ENCODE measurements at regions not wholly inside any gene's neighbourhood (a gene's known extent, or its start where the extent isn't known, plus 50 kb on each side); places are given as distances from the start of the nearest gene placed in this dataset.

DNA sequence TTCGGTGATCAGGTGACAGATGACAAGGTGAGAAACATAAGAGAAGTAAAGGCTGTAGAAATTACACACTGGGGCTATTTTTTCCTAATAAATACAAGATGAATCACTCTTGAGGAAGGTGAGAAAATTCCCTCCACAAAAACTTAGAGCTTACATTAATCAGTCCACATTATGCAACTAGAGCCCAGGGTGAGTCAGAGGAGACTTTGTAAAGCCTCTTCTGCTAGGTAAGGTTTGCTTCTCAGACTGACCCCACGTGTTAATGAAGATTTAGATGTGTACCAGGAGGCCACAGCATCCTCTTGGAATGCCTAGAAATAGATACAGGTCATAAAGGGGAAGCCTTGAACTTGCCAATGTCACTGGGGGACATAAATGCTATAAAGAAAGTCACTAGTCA lies 396.0 kb upstream of the SMIM31 start:
- H3K4me1 ChIP-seq = no peaks in the 10 kb centered on the region
- TF ChIP-seq, protein P1, sequence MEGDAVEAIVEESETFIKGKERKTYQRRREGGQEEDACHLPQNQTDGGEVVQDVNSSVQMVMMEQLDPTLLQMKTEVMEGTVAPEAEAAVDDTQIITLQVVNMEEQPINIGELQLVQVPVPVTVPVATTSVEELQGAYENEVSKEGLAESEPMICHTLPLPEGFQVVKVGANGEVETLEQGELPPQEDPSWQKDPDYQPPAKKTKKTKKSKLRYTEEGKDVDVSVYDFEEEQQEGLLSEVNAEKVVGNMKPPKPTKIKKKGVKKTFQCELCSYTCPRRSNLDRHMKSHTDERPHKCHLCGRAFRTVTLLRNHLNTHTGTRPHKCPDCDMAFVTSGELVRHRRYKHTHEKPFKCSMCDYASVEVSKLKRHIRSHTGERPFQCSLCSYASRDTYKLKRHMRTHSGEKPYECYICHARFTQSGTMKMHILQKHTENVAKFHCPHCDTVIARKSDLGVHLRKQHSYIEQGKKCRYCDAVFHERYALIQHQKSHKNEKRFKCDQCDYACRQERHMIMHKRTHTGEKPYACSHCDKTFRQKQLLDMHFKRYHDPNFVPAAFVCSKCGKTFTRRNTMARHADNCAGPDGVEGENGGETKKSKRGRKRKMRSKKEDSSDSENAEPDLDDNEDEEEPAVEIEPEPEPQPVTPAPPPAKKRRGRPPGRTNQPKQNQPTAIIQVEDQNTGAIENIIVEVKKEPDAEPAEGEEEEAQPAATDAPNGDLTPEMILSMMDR (IDR thresholded peaks at IDR 0.05) = no peak
- H3K36me3 ChIP-seq = no peaks in the 10 kb centered on the region
- no peaks in the 10 kb centered on the region for H3K27me3 ChIP-seq
- H3K9me3 ChIP-seq = no peaks in the 10 kb centered on the region
- H3K27ac ChIP-seq = no peak overlapping the region
- DNase-seq (ENCODE audit: low spot score) = no peak
- no peak overlapping the region for H3K4me3 ChIP-seq

DNA sequence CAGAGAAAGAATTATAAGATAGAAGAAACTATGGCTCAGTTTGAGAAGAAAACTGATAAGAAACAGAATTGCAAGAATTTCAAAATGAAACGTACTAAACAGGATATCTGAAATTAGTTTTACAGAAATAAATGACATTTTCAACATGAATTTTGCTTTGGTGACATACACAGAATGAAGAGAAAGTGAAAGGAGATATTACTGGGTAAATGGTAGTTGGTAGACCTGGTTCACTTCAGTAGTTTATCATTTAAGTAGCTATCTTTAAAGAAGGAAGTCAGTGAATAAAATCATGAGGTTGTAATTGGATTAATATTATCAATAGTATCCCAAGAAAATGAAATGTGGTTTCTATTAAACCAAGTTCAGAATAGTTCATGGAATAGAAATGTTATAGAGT lies 395.5 kb upstream of the SMIM31 start:
- no peak for DNase-seq (ENCODE audit: low spot score)

DNA sequence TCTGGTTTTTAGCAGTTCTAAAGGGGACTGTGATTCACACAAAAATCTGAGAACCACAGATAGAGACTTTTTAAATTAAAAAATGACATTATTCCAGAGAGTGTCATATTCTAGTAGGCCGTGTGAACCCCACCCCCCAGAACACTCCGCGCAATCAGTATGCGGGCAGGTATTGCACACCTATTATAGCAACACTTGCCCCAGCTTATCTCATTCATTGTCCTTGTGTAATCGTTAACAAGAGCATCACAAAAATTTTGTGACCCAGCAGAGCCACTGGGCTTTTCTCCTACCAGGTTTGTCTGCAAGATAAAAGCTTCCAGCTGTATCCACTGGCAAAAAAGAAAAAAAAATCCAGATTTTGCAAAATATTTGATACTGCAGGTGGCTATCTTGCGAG lies 394.1 kb upstream of the SMIM31 start:
- Histone ChIP-seq H3K4me3 (no peak overlapping the region), H3K27ac (no peak overlapping the region), H3K36me3 (no peaks in the 10 kb centered on the region), H3K9me3 (no peaks in the 10 kb centered on the region), H3K27me3 (no peaks in the 10 kb centered on the region), H3K4me1 (no peaks in the 10 kb centered on the region)
- TF ChIP-seq, protein P1 (IDR thresholded peaks at IDR 0.05) = no peak
- DNase-seq (ENCODE audit: low spot score) = no peak

More for the DNA sequence above, 395.5 kb upstream of the SMIM31 start:
- Histone ChIP-seq H3K36me3 (no peaks in the 10 kb centered on the region), H3K4me1 (no peaks in the 10 kb centered on the region), H3K27ac (no peak overlapping the region), H3K9me3 (no peaks in the 10 kb centered on the region), H3K4me3 (no peak overlapping the region), H3K27me3 (no peaks in the 10 kb centered on the region)
- TF ChIP-seq, protein P1 (IDR thresholded peaks at IDR 0.05) = no peak

DNA sequence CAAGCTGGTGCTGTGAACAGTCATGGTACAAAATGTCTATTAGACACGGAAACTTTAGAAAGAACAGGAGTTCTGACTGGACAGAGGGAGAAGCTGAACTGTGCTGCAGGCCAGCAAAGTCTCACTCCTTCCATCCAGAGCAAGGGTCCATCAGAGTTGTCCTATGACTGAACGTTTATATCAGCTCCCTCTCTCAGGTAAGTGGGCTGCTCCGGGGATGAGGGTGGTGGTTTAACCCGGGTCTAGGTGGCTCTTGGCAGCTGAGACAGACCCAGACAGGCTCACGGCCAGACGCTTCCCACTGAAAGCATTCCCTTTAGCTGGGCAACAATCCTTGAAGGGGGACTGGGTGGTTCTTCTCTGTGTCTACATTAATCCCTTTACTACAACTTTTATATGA lies 385.0 kb upstream of the SMIM31 start:
- Histone ChIP-seq H3K27ac (no peak overlapping the region), H3K4me3 (no peak overlapping the region), H3K4me1 (no peaks in the 10 kb centered on the region), H3K27me3 (no peaks in the 10 kb centered on the region), H3K9me3 (no peaks in the 10 kb centered on the region), H3K36me3 (no peaks in the 10 kb centered on the region)
- TF ChIP-seq, protein P1 (IDR thresholded peaks at IDR 0.05) = no peak
- DNase-seq (ENCODE audit: low spot score) = no peak

DNA sequence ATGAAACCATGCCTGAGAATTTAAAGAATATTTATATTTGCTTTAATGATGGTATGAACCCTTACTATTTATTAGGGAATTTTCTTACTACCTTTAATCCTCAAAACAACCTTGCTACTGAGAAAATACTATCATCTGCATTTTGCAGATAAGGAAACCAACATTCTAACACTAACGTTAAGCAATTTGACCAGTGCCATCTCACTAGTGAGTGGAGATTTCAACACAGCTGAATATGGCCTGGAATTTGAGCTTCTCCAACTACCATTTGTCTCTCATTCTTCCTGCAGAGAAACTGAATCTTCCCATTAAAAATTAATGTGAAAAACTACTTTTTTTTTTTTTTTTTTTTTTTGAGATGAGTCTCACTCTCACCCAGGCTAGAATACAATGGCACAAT lies 380.9 kb upstream of the SMIM31 start:
- Histone ChIP-seq H3K4me1 (no peaks in the 10 kb centered on the region), H3K9me3 (no peaks in the 10 kb centered on the region), H3K4me3 (no peak overlapping the region), H3K36me3 (no peaks in the 10 kb centered on the region), H3K27me3 (no peaks in the 10 kb centered on the region), H3K27ac (no peak overlapping the region)
- no peak for DNase-seq (ENCODE audit: low spot score)
- TF ChIP-seq, protein P1 (IDR thresholded peaks at IDR 0.05) = no peak

DNA sequence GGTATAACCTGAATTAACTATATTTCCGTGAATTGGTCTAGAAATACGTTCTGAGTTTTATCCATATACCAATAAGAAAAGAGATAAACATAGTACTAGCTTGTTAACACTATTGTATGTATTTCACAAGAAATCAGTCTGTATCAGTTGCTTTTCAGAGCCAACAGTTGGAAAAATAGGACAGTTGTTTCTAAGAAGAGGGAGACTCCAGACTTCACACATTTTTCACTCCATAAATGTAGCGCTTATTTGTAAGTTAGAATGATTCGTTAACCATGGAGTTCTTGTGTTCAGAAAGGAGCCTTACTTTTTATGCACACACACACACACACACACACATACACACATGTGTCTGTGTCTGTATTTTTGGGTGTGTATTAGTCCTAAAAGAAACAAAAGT lies 376.7 kb upstream of the SMIM31 start:
- no peaks in the 10 kb centered on the region for H3K36me3 ChIP-seq
- no peak overlapping the region for H3K27ac ChIP-seq
- H3K9me3 ChIP-seq = no peaks in the 10 kb centered on the region
- TF ChIP-seq, protein P1 (IDR thresholded peaks at IDR 0.05) = no peak
- H3K27me3 ChIP-seq = no peaks in the 10 kb centered on the region
- DNase-seq (ENCODE audit: low spot score) = no peak
- no peak overlapping the region for H3K4me3 ChIP-seq
- no peaks in the 10 kb centered on the region for H3K4me1 ChIP-seq

Measured in right atrium auricular region (tissue), 2 donors.